HG02759 (cell line): ENCODE measurements at regions not wholly inside any gene's neighbourhood (a gene's known extent, or its start where the extent isn't known, plus 50 kb on each side); places are given as distances from the start of the nearest gene placed in this dataset.
"Not testable (repeated sequence)": the region's sequence is repeated elsewhere in the genome, so short reads cannot be mapped to it uniquely, and the experiment has no call there.

Source experiments
- ATAC-seq: cut with Tn5 transposase; IDR thresholded peaks from one replicate; pipeline ENCODE4 v1.9.1; 2021; ENCODE audit warnings: mild to moderate bottlenecking, moderate library complexity; ENCODE audit not compliant: unreplicated experiment

DNA sequence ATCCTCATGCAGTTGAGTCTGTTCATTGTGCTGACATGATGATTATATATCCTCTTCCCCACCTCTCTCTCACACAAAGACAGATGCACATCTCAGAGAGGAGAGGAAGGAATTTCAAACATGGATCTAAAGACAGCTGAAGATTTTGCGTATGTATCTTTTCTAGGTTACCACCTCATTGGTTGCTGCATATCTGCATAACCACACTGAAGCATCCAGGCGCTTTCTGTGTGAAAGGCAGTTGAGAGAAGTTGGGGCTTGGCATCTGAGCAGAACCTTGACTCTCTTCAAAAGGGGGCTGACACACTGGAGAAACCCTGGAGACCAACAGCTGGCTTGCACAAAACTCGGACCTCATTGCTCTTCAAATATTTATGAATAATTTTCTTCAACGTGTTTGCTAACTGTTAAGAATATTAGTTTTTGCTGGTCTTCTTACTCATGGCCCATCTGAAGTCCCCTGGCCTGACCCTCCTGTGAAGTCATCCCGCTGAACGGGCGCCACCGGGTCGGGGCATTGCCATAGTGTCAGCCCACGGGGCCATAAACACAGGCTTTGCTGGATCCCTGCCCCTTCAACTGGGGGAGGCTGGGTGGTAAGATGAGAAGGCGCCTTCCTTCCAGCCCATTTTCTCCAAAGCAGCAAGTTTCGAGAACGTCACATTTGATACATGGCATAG, 593.2 kb upstream of the CLINT1 start:
- ATAC-seq, result no peak

DNA sequence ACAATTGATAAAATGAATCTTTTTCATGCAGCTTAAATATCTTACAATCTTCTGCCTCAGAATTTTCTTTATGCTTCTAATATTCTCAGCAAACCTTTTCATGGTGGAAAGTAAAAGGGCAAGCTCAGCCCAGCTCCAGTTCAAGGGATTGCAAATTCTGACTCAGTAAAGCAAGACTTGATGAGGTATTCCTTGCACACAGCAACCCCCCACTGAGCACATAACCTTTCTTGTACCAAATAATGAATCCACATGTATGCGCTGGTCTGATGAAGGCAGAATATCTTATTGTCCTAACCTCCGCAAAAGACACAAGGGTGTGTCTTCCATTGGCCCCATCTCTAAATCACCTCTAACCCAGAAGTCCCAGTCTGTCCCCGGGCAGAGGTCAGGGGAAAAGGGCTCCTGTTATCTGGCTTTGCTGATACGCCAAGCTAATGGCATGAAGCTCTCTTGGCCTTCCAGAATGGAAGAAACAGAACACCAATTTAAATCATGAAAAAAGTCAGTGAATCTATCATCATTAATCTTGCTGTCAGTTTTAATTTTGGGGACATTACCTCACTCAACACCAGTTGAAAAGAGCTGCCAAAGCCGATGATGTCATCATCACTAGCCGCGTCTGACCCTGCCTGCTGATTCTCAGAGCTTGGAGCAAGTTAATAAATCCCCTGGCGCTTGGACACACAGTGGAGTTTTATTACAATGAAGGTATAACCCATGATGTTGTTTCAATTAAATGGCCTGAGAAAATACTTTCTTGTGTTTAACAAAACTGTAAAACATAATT, 592.5 kb upstream of the CLINT1 start:
- ATAC-seq, result no peak

DNA sequence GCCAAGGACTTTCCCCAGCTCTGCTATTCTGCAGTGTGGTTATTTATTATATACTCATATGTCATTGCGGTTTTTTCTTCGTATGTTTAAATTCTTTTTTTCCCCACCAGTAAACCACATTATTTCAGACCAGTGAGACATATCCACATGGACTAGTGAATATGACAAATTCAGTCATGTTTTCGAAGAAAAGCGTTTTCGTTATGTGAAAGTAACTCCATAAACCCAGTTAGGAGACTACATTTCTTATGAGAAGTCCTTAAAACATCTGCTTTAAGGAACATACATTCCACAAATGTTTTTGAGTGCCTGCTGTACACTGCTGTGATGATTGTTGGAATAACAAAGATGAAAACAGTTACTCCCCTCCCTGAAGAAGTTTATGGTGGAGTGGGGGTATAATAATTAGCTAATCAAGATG, 591.8 kb upstream of the CLINT1 start:
- no peak for ATAC-seq

DNA sequence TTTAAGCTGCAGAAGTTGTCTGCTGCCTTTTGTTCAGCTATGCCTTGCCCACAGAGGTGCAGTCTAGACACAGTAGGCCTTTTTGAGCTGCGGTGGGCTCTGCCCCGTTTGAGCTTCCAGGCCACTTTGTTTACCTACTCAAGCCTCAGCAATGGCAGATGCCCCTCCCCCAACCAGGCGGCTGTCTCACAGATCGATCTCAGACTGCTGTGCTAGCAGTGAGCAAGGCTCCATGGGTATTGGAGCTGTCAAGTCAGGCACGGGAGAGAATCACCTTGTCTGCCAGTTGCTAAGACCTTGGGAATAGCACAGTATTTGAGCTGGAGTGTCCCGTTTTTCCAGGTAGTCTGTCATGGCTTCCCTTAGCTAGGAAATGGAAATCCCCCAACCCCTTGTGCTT, 587.8 kb upstream of the CLINT1 start:
- ATAC-seq, result not testable (repeated sequence)

DNA sequence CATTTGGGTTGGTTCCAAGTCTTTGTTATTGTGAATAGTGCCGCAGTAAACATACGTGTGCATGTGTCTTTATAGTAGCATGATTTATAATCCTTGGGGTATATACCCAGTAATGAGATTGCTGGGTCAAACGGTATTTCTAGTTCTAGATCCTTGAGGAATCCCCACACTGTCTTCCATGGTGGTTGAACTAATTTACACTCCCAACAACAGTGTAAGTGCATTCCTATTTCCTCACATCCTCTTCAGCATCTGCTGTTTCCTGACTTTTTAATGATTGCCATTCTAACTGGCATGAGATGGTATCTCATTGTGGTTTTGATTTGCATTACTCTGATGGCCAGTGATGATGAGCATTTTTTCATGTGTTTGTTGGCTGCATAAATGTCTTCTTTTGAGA, 580.3 kb upstream of the CLINT1 start:
- not testable (repeated sequence) for ATAC-seq

DNA sequence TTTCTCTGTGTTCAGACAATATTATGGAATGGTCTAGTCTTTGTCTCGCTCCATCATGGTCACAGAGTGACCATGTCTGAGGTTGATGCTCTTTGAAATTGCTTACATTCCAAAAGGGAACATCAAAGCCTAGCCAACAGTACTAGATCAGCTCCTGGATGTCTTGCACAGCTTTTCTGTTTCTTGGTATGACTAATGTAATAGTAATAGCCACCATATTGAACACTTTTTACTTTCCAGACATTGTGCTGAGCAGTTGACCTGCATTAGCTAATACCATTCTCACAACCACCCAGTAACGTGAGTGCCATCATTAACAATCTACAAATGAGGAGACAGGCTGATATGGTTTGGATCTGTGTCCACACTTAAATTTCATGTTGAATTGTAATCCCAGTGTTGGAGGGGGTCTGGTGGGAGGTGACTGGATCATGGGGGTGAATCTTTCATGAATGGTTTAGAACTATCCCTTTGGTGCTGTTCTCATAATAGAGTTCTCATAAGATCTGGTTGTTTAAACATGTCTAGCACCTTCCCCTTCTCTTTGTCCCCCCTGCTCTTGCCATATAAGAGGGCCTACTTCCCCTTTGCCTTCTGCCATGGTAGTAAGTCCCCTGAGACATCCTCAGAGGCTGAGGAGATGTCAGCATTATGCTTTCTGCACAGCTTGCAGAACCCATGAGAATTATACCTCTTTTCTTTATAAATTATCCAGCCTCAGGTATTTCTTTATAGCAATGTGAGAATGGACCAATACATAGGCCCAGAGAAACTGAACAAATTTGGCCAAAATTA, 577.5 kb upstream of the CLINT1 start:
- ATAC-seq, result no peak

DNA sequence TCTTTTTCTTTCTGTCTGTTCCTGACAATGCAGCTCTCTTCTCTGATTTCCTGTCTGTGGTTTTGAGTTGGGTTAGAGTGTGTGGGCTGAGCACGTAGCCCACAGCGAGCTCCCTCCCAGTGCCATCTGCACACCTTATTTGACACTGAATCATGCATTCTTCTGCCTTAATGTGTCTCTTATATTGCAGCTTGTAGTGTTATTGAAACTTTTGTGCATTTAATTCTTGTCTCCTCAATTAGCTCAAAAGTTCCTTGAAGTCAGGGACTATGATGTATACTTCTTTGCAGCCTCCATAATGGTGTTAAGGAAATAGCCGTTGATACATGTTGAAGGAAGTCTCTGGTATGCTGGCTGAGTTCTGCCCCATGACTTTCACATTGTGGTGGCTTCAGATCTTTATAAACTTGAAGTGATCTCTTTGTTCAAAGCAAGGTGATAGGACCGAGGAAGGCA, 576.2 kb upstream of the CLINT1 start:
- ATAC-seq, result peak; percentile 75

DNA sequence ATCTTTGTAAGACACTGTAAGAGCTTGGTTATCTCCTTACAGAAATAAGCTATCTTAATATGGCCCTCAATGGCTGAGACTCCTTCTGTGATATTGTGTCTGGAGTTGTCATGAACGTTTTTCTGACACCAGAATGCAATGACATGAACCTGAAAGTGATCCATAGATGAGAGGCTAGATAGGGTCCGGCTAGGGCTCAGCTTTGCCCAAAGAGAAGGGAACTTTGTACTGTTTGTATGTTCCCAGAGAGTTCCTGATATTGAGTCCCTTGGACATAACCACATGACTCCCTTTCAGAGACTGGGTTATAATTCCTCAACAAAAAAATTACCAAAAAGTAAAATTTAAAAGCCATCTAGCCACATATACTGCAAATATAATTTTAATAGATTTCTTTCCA, 575.8 kb upstream of the CLINT1 start:
- ATAC-seq, result no peak

DNA sequence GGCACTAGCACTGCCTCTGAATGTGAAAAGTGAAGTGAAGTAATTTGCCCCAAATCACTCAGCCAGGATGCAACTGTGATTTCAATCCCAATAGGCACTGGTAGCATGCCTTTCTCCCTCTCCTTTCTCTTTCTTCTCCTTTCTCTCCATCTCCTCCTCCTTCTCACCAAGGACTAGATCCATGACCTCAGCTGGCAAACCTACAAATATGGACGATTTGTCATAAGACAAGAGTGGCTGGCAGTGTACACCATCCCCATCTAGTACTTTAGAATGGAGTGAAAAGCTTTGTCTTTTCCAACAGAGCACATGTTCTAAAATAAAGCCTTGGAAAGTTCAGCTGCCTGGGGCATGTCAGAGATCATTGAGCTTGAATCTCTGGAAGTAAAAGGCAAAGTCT, 574.7 kb upstream of the CLINT1 start:
- no peak for ATAC-seq

DNA sequence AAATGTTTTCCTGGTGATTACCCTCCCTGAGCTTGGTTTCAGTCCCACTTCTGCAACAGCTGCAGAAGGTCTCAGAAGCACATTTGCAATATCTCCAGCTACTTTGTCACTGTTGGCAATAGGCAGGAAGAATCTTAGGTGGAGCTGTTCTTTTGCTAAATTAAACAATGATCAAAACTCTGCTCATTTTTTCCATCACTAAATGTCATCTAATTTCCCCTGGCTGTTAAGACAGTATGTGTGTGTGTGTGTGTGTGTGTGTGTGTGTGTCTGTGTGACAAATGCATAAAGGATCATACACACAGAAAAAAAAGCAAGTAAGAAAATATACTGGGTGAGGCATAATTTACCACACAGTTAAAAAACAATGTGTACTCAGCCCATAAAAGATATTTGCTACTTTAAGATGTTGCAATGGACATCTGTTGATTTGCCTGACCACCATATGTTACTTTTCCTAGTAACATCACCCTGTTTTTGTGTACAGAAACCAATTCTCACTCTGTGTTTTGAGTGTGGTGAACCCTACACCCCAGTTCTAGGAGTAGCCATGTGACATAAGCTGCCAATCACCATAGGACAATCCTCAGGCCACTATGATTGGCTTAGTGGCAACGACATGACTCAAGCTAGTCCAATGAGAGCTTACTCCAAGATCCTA, 572.6 kb upstream of the CLINT1 start:
- no peak for ATAC-seq

DNA sequence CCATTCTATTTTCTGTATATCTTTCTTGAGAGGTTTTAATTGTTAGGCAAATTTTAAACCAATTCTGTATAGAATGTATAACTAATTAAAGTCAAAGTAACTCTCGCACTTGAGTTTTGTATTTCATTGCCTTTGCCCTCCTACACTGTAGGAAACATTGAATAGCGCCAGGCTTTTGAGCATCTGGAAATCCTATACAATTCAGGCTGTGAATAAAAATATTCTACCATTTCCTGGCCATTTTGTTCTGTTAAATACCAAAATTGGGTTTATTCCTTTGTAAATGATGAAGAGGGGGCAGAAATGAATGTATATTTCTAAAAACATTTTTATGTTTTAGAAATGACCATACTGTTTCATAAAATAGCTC, 571.8 kb upstream of the CLINT1 start:
- no peak for ATAC-seq

DNA sequence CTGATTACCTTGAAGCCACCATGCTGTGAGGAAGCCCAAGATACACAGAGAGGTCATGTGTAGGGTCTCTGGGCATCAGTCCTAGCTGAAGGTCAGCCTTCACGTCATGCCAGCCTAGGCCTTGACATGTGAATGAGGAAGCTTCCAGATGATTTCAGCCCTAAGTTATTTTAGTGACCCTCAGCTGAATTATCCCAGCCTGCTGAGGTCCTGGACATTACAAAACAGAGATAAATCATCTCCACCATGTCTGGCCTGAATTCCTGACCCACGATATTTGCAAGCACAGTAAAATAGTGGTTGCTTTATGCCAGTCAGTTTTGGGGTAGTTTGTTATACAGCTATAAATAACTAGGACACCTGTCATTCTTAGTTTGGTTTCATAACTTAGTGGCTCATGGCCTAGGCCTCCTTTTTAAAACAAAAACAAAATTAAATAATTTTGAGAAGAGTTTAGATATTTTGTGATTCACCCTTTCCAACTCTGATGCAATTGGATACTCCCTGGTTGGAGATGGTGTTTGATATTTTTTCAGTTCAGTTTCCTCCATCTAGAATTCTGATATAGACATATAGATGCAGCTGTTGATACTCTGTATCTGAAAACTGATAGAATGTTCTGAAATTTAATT, 571.3 kb upstream of the CLINT1 start:
- ATAC-seq, result no peak

DNA sequence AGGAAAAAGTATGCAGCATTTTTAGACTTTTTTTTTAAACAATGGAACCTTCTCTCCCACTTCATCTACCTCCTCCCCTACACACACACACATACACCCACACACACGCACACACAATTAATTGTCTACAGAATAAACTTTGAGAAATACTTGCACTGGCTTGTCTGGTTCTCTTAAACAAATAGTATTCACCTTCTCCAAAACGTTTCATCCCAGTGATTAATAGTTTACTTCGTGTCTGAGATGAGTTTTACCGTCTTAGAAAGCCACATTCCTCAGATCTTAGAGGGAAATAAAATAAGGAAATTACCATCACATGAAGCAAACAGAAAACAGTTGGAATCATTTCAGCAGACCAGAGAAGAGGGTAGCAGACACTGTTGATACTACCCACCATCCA, 570.6 kb upstream of the CLINT1 start:
- ATAC-seq, result no peak

DNA sequence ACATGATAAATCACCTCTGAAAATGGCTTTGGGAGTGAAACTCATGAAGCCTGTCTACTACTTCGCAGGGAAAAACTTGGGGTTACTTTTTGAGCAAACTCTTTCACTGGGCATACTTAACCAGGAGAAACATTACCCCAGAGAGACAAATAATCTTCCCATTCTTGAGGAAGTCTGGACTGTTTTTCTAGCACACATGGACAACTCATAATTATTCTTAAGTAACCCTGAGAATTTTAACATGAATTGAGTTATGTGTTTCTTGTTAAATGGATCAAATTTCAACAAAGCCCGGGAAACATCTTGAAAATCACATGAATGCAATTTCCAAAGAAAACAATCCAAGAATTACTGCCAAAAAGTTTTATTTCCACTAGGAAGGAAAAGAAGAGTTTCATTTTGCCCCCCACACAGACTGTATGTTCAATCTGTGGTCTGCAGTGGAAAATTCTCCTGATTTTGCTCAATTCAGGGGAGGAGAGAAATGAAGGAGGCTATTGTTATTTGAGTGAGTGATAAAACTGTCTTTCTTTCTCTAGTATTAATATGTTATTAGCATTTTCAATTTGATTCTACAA, 564.8 kb upstream of the CLINT1 start:
- no peak for ATAC-seq

DNA sequence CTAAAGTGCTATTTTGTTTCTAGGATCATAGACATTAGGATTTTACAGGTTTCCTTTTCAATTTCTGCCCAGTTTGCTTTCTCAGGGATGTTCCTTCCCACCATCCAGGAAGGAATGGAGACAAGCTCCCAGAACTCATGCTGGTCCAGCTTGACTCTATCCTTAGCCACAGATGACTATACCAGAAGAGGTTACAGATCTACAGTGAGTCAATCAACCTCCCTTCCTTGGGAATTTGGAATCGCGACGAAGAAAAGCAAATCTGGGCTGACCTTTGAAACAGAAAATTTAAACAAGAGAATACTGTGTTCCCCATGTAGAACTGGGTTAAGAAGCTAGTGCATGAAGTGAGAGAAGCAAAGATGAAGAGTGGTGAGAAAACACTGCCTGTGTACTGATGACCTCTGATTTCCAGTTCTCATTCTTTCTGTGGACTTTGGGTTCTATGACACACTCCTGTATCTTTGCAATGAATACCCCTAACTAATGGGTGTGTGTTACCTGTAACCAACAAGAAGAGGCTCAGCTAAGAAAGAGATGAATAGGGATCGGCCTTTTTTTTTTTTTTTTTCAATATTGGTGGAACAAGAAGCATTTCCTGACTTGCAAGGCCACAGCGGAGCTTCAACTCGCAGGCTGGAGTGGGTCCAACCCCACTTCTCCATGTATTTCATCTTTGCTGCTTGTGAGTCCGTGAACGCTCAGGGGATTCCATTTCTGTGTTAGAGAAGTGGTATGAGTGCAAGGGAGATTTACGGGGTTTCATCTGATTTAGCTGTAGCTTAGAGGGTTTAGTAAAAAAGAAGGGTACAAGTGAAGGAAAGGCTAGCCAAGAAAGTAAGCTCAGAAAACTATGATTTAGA, 563.9 kb upstream of the CLINT1 start:
- no peak for ATAC-seq

DNA sequence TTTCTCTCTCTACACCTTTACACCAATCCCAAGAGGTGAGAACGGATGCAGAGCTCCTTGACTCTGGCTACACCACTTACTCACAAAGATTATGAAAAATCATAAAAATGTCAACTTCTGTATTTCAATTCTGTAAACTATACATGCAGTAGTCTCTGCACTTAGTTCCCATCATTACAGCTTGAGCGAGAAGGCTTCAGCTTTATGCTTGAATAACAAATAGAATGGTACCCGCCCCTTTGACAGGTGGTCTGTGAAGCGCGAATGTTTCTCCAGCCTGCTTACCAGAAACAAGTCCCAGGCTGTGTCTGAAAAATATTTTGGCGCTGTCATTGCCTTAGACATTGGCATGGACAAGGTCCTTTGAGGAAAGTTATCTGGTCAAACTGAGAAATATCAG, 562.4 kb upstream of the CLINT1 start:
- ATAC-seq, result no peak

DNA sequence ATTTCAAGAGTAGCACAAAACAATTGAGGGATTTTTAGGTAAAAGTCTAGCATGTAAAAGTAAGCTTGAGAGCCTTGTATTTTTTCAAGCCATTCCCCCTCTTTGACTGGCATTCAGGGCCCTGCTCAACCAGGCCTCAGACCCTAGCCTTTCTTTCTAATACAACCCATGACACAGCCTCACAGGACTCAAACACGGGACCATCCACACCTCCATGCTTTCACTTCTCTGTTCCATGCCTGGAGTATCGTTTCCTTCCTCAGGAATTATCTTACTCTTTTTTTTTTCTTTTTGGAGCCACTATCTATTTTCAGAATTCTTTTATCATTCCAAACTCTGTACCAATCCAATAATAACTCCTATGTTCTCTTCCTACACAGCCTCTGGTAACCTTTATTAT, 560.2 kb upstream of the CLINT1 start:
- no peak for ATAC-seq

DNA sequence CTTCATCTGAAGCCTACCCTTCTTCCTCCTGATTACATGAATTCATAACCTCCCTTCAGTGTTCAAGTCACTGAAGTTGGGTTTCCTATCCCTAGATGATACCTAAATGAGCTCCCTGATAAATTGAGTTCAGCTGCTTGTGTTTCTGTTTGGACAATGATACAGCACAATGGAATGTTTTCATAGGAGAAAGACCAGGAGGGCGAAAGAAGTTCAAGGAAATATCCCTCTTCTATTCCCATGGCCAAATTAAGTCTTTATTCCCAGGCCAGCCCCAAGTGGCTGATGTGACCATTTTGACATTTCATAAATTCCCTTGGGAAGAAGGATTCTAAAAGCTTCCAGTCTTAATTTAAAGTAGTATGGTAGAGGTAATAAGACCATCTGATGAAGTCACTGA, 555.8 kb upstream of the CLINT1 start:
- ATAC-seq, result no peak

DNA sequence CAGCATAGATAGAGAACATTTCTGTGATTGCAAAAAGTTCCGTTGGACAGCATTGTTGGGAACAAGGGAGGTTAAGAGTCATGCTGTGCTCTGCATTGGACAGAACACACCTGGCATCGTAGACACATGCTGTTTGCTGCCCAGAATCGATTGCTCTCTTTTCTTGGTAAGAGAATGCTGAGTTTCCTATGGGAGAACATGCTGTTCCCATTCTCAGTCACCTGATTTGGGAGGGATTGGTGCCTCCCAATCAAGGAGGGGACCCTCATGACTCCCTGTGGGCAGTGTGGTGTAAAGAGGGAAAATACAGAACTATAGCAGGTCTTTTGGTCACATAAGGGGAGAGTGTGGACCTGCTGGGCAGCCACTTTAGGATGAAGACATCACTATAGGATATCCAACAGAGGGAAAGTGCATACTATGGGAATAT, 555.4 kb upstream of the CLINT1 start:
- no peak for ATAC-seq
